HFFc6 (cell line): ENCODE measurements at regions not wholly inside any gene's neighbourhood (a gene's known extent, or its start where the extent isn't known, plus 50 kb on each side); places are given as distances from the start of the nearest gene placed in this dataset.

Experiments
- DNase-seq: peaks from one replicate; pipeline ENCODE4 v3.0.0-alpha.2; 2018
- H3K27ac Mint-ChIP-seq: 2 replicates; pipeline ENCODE4 v1.8.0; 2020; ENCODE audit warnings: mild to moderate bottlenecking, mixed read lengths
- H3K27me3 Mint-ChIP-seq: 2 replicates; pipeline ENCODE4 v1.8.0; 2021; ENCODE audit warnings: mild to moderate bottlenecking, moderate library complexity, mixed read lengths; ENCODE audit not compliant: insufficient read depth
- H3K36me3 Mint-ChIP-seq: 2 replicates; pipeline ENCODE4 v1.8.0; 2021; ENCODE audit warnings: low read depth, mixed read lengths
- H3K4me1 Mint-ChIP-seq: 2 replicates; pipeline ENCODE4 v1.8.0; 2020; ENCODE audit warnings: low read depth, mixed read lengths
- H3K4me3 Mint-ChIP-seq: 2 replicates; pipeline ENCODE4 v1.8.0; 2020; ENCODE audit warnings: mild to moderate bottlenecking, moderate library complexity, mixed read lengths
- H3K9me3 Mint-ChIP-seq: 2 replicates; pipeline ENCODE4 v1.8.0; 2020; ENCODE audit warnings: mild to moderate bottlenecking, mixed read lengths
- CTCF ChIP-seq: fragments of 200-600 bp; sonication (generic); IDR thresholded peaks from 2 replicates; pipeline ENCODE4 v1.5.0; 2021; ENCODE audit warnings: antibody characterized with exemption, mild to moderate bottlenecking

- TF ChIP-seq CTCF = no peak
- H3K9me3 Mint-ChIP-seq = peaks cover 40% of the 10 kb centered on the region
- H3K27ac Mint-ChIP-seq = no peak overlapping the region
- H3K27me3 Mint-ChIP-seq = no peaks in the 10 kb centered on the region
- no peak for DNase-seq
- no peaks in the 10 kb centered on the region; the same call in 1 of the 2 replicates for H3K36me3 Mint-ChIP-seq
- H3K4me3 Mint-ChIP-seq = no peak overlapping the region
- no peaks in the 10 kb centered on the region for H3K4me1 Mint-ChIP-seq
These were observed 518.5 kb downstream of the FGF9 start for GRCh38 chr13:22189176-22190048.

- Mint-ChIP-seq H3K27me3 (no peaks in the 10 kb centered on the region), H3K9me3 (peaks cover 52% of the 10 kb centered on the region), H3K4me1 (no peaks in the 10 kb centered on the region), H3K4me3 (no peak overlapping the region), H3K36me3 (no peaks in the 10 kb centered on the region; the same call in 1 of the 2 replicates), H3K27ac (no peak overlapping the region)
- no peak for DNase-seq
- TF ChIP-seq CTCF = no peak
These were observed 522.2 kb downstream of the FGF9 start for GRCh38 chr13:22193070-22193469.

GRCh38 chr13:22194106-22194805 is 523.4 kb downstream of the FGF9 start:
- no peaks in the 10 kb centered on the region; the same call in 1 of the 2 replicates for H3K36me3 Mint-ChIP-seq
- no peaks in the 10 kb centered on the region for H3K4me1 Mint-ChIP-seq
- DNase-seq = no peak
- H3K27me3 Mint-ChIP-seq = no peaks in the 10 kb centered on the region
- no peak overlapping the region for H3K27ac Mint-ChIP-seq
- no peak for TF ChIP-seq CTCF
- peaks cover 55% of the 10 kb centered on the region for H3K9me3 Mint-ChIP-seq
- H3K4me3 Mint-ChIP-seq = no peak overlapping the region

GRCh38 chr13:22195726-22196125 is 524.9 kb downstream of the FGF9 start:
- no peak overlapping the region for H3K27ac Mint-ChIP-seq
- no peak for DNase-seq
- no peak for TF ChIP-seq CTCF
- H3K27me3 Mint-ChIP-seq = peaks cover 1% of the 10 kb centered on the region; the same call in 1 of the 2 replicates
- no peaks in the 10 kb centered on the region for H3K4me1 Mint-ChIP-seq
- H3K9me3 Mint-ChIP-seq = peaks cover 58% of the 10 kb centered on the region
- no peaks in the 10 kb centered on the region; the same call in 1 of the 2 replicates for H3K36me3 Mint-ChIP-seq
- no peak overlapping the region for H3K4me3 Mint-ChIP-seq

GRCh38 chr13:22196777-22197176 is 525.9 kb downstream of the FGF9 start:
- Mint-ChIP-seq H3K27ac (no peak overlapping the region), H3K9me3 (peaks cover 65% of the 10 kb centered on the region), H3K36me3 (no peaks in the 10 kb centered on the region; the same call in 1 of the 2 replicates), H3K4me3 (no peak overlapping the region), H3K4me1 (no peaks in the 10 kb centered on the region), H3K27me3 (peaks cover 1% of the 10 kb centered on the region; the same call in 1 of the 2 replicates)
- no peak for DNase-seq
- no peak for TF ChIP-seq CTCF
